PFSK-1 (cell line): ENCODE measurements at regions not wholly inside any gene's neighbourhood (a gene's known extent, or its start where the extent isn't known, plus 50 kb on each side); places are given as distances from the start of the nearest gene placed in this dataset.

ENCODE experiments used
- FOXP2 ChIP-seq: optimal IDR thresholded peaks from 2 replicates; pipeline ENCODE3; 2011; ENCODE audit warnings: borderline replicate concordance, control low read depth, inconsistent platforms; ENCODE audit not compliant: insufficient read depth; ENCODE audit errors: extremely low read length, extremely low read depth
- POLR2AphosphoS5 ChIP-seq: IDR thresholded peaks from 2 replicates; pipeline ENCODE4 v1.6.1; 2012; ENCODE audit warnings: low read depth, mild to moderate bottlenecking, control low read depth, low read length, moderate library complexity
- REST ChIP-seq, 2 experiments: IDR thresholded peaks; 2 replicates each; pipeline versions ENCODE4 v1.6.1 to v1.8.0; 2011 to 2012; ENCODE audit warnings: low read depth in 2 of 2, low read length in 2 of 2, control low read depth in 1 of 2, inconsistent platforms in 1 of 2, mild to moderate bottlenecking in 1 of 2, moderate library complexity in 1 of 2; ENCODE audit not compliant: insufficient read depth in 1 of 2
- SIN3A ChIP-seq: IDR thresholded peaks from 2 replicates; pipeline ENCODE4 v1.6.1; 2012; ENCODE audit warnings: mild to moderate bottlenecking, low read length, moderate library complexity, borderline replicate concordance; ENCODE audit not compliant: insufficient read depth
- TAF1 ChIP-seq: IDR thresholded peaks from 2 replicates; pipeline ENCODE4 v1.6.1; 2012; ENCODE audit warnings: low read length, control low read depth, borderline replicate concordance; ENCODE audit not compliant: insufficient read depth

DNA sequence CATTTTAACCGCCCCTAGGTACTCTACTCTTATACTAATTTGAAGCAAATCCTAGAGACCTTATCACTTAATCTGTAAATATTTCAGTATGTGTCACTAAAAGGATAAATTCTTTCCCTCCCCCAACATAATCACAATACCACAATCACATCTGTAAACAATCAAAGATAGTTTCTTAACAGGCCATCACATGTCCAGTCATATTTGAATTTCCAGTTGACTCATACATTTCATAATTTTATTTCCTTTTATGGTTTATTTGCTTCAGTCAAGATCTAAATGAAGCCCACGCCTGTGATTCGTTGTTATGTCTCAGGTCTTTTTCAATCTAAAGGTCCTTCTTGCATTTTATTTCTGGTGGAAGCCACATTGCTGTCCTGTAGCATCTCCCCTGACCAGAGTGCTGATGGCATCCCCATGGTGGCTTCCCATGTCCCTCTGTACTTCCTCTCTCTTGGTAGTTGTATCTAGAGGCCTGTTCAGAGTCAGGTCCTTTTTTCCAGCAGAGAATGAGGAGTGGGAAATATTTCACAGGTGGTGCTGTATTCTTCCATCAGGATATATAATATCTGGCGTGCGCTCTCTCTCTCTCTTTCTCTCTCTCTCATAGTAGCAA, 128.6 kb upstream of the SLC22A23 start:
- TF ChIP-seq POLR2AphosphoS5, result no peak
- peak in 1 of 2 experiments; percentile 71; a peak in 2 of 4 replicates for TF ChIP-seq REST (IDR thresholded peaks at IDR 0.05; ENCODE audit: insufficient read depth in 1 of 2, low read depth in 2 of 2, low read length in 2 of 2)

- no peak for TF ChIP-seq SIN3A
- no peak for TF ChIP-seq TAF1
- TF ChIP-seq REST (IDR thresholded peaks at IDR 0.05; ENCODE audit: insufficient read depth in 1 of 2, low read depth in 2 of 2, low read length in 2 of 2), result no peak
- TF ChIP-seq FOXP2, result no peak
- no peak for TF ChIP-seq POLR2AphosphoS5
Measured at GRCh38 chr6:3584606-3585005, 127.8 kb upstream of the SLC22A23 start.

- TF ChIP-seq REST (IDR thresholded peaks at IDR 0.05; ENCODE audit: insufficient read depth in 1 of 2, low read depth in 2 of 2, low read length in 2 of 2), result no peak
- TF ChIP-seq POLR2AphosphoS5, result no peak
- TF ChIP-seq TAF1, result no peak
- TF ChIP-seq FOXP2, result no peak
- TF ChIP-seq SIN3A, result no peak
Measured at GRCh38 chr6:3581469-3581868, 124.6 kb upstream of the SLC22A23 start.

GRCh38 chr6:3579652-3580175, 122.9 kb upstream of the SLC22A23 start:
- TF ChIP-seq SIN3A, result no peak
- no peak for TF ChIP-seq POLR2AphosphoS5
- no peak for TF ChIP-seq REST (IDR thresholded peaks at IDR 0.05; ENCODE audit: insufficient read depth in 1 of 2, low read depth in 2 of 2, low read length in 2 of 2)
- TF ChIP-seq TAF1, result no peak
- TF ChIP-seq FOXP2, result no peak

DNA sequence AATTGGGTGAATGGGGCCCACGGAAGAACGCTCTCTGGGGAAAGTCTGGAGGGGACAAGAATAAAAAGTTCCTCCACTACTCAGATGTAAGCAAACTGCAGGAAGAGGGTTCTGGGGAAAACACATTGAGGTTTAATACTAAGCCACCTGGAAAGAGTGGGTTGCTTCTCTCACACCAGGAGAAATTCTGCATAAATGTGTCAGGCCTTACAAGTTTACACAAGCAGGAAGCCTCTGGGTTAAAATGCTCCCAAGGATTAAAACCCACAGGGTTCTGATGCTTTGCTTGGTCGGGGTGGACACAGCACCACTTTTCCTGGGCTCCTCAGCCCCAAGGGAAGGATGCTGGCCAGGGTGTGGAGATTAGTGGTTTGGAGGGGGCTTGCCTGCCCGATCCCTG, 122.1 kb upstream of the SLC22A23 start:
- TF ChIP-seq POLR2AphosphoS5, result no peak
